ENCODE measurements at regions not wholly inside any gene's neighbourhood (a gene's known extent, or its start where the extent isn't known, plus 50 kb on each side); places are given as distances from the start of the nearest gene placed in this dataset.

GRCh38 chr6:98203170-98203806 is 631.1 kb upstream of the POU3F2 start:
- DNase-seq: no peak

DNA sequence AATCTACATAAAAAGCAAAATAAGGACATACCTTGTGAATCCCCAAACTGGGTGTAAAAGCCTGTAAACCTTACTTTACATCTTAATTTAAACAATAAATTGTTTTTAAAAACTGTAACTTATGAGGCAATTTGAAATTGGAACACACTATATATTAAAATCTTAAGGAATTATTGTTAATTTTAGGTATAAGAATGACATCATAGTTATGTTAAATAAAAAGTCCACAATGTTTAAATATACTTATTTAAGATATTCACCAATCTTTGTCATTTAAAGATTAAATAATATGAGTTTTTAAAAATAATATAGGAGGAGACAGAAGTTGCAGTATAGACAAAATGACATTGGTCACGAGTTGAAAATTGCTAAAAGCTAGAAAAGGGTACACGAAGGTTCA is 621.9 kb upstream of the POU3F2 start:
- no peak for DNase-seq

GRCh38 chr6:98215531-98215930 is 618.8 kb upstream of the POU3F2 start:
- DNase-seq: no peak

DNA sequence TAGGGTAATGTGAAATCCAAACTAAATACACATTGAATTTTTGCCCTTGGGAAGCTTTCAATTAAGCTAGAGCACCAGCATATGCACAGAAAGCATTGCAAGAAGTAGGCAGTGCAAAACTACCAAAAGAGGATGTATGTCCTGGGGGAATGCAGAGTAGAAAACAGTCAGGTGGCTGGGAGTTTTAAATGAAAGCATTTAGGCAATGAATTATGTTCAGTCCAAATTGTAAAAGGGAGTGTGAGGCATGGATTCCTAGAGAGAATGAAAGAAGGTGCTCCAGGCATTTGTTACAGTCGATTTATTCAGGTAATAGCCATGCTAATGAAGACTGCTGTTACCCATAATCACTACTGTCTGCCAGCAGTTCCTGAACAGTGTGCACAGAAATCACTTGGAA is 604.1 kb upstream of the POU3F2 start:
- no peak for DNase-seq

DNA sequence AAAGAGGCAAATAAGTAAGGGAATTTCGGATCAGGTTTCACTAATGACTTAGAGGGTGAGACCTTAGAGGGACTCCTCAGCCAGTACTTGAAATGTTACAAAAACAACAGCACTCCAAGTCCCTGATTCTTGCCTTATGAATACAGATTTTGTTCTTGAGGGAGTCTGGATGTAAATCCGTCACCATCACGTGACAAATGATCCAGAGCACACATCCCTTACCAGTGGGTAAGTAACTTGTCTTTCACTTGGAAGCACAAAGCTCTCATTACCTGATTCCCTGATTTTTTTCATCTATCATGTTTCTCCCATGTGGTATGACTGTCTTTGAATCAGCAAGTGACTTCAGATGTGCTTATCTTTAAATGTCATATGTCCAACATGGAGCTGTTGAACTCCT is 595.3 kb upstream of the POU3F2 start:
- no peak for DNase-seq

GRCh38 chr6:98241630-98242029 is 592.7 kb upstream of the POU3F2 start:
- no peak for DNase-seq

DNA sequence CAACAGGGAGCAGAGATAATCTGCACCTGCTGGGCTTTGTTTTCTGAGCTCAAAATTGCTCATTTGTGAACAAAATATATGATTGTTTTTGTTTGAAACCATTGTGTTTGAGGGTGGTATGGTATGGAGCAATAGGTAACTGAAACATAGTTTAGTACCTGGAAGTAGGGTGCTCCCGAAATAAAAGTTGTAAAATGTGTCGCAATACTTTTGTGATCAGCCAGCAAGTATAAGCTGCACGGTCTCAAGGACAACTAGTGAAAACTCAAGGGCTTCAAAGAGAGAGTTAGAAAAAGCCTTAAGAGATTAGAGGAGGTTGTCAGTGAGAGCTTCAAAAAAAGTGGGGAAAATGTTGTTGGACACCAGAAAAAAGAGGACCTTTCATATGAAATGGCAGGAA is 579.8 kb upstream of the POU3F2 start:
- DNase-seq: no peak

DNA sequence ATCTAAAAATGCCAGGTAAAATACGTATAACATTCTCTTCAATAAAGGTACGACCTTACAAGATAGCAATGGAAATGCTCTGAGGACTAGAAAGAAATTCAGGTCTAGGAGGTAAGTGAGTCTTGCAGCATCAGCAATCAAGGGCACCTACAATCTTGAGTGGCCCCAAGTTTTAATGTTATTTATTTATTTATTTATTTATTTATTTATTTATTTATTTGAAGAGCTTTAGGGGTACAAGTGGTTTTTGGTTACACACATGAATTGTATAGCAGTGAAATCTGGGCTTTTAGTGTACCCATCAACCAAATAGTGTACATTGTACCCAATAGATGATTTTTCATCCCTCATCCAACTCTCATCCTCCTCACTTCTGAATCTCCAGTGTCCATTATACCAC is 574.0 kb upstream of the POU3F2 start:
- DNase-seq: no peak

- no peak for DNase-seq
Observed at GRCh38 chr6:98272060-98272459, 562.3 kb upstream of the POU3F2 start.

GRCh38 chr6:98274691-98275090 is 559.7 kb upstream of the POU3F2 start:
- DNase-seq: no peak

GRCh38 chr6:98280492-98280891 is 553.9 kb upstream of the POU3F2 start:
- DNase-seq: no peak

GRCh38 chr6:98286620-98287019 is 547.8 kb upstream of the POU3F2 start:
- no peak for DNase-seq

DNA sequence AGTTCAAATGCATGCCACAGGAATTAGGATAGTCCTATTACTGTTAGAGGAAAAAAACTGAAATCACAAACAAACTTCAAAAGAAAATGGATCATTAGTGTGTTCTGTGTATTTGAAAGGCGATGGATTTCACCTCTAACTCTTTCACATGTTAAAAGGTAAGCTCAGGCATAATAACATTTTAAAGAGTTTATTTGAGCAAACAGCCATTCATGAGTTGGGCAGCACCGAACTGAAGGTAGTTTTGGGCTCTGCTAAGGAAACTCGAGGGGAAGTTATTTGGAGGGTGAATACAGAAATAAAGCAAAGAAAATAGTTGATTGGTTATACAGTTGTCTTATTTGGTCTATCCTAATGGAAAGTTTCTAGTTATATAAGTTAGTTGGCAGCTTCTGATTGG is 546.5 kb upstream of the POU3F2 start:
- no peak for DNase-seq

- no peak for DNase-seq
Observed at GRCh38 chr6:98292810-98293209, 541.6 kb upstream of the POU3F2 start.

- no peak for DNase-seq
Observed at GRCh38 chr6:98295515-98296175, 538.7 kb upstream of the POU3F2 start.

DNA sequence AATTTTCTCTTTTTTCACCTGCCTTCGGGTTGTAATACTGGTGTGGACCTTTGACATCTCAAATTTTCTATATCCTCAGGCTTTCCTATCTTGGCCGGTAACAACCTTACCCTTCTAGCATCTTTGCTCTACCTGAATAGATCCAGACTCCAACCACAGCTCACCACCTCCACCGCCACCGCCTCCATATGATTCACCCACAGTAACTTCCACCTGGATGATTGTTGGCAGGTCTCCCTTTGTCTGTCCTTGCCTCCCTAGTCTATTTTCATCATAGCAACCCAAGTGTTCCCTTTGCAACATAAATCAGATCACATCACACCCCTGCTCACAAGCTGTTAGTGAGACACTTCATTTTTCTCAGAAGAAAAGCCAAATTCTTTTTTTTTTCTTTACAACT is 525.8 kb upstream of the POU3F2 start:
- DNase-seq: no peak

- no peak for DNase-seq
Observed at GRCh38 chr6:98310443-98310842, 523.9 kb upstream of the POU3F2 start.

DNA sequence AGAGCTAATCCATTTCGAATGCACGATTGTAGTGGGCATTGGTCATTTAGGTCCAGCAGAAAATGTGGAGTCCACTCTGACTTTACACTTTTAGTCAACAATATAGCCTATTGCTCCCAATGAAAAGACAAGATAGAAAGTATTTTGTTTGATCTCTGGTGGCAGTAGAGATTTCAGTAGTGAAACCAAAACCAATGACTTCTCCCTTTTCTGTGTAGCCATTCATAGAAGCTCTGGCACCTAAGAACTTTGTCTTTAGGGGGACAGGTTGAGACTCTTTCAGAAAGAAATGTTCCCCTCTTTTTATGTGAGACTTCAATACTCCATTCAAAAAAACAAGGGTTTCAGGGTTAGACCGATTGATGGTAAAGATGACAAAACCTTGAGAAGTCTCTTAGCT is 510.8 kb upstream of the POU3F2 start:
- DNase-seq: no peak

DNA sequence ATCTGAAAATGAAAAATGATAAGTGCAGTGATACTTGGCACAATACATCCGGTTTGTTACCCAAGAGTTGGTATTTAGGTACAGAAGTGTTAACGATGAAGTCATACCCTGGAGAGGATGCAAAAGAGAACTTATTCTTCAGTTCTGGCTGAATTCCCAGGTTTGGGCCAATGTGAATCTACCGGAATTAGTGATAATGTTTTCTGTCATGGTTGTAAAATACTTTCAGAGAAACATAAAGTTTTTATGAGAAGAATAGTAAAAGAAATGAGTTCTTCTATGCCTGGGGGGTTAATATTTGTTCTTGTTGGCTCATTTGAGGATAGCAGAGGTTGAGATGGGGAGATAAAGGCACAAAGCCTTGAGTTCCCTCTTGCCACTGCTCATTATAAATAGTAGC is 509.9 kb upstream of the POU3F2 start:
- DNase-seq: no peak

DNA sequence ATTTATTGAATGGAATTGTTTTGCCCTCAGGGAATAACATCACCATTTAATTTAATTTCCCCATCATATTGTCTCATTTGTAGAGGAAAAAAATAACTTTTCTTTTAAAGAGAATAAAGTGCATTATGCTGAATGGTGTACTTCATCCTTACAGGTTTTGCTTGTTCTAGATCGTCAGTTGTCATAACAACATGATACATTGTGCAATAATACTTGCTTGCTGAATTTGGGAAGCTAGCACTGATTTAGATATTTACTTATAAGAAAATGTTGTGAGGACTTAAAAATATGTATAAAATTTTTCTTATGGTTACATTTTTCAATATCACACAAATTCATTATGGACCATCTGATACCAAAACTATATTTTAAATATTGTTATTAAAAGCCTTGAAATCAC is 509.0 kb upstream of the POU3F2 start:
- DNase-seq: no peak

DNA sequence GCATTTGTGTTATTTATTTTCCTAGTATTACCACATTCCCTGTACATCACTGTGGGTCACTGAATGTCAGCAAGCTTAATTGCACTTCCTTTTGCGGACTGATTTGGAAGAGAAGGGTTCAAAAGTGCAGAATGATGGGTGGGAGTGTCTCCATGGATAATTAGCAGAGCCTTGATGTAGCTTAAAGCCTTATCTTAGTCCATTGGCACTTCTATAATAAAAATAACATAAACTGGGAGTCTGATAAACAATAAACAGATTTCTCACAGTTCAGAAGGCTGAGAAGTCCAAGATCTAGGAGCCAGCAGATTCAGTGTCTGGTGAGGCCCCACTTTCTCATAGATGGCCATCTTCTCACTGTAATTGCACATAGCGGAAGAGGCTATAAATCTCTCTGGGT is 501.1 kb upstream of the POU3F2 start:
- no peak for DNase-seq

GRCh38 chr6:98335594-98335993 is 498.8 kb upstream of the POU3F2 start:
- DNase-seq: no peak

DNA sequence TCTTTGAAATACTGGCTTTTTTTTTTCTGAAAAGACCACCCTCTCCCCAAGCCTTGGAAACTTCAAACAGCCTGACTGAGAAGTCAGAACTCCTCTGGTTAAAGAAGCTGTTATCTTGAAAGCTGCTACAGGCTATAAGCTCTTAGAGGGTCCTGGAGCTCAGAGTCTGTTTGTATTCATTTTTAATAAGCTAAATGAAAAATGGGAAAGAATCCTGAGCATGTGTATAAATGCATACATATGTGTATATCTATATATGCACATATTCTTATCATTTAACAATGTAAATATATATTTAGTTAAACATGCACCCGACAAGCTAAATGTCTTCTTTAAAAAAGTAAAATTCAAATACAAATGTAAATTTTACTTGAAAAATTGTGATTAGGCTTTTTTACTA is 494.9 kb upstream of the POU3F2 start:
- DNase-seq: no peak

DNA sequence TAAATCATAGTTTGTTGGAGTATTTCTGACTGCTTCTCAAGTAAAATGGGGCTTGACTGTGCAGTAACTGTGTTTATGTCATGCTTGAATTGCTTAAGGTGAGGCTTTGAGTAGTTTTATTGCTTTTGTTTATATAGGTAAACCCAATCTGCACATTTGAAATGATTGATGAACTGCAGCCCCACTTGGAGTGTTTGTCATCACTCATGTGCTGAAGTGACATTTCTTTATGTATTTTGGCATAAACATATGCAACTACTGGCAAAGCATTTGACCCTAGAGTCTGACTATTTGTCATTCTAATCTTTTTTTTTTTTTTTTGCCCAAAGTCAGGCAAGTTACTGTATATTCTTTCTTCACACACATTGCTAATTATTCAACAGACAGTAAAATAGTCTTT is 491.4 kb upstream of the POU3F2 start:
- no peak for DNase-seq

DNA sequence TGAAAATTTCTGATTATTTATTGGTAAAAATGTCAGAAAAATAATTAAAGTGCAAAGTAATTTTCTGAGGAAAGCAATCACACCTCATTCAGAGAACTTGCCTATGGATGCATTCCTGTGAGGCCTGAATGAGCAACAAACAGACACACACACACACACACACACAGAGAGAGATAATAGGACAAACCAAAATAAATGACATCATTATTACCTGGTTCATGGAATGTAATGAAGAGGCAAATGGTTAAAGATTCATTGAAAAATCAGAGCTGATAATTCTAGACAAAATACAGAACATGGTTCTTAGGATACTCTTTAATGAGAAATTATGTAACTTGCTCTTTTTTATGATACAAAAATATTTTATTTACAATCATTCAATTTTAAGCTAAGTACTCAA is 490.6 kb upstream of the POU3F2 start:
- DNase-seq: no peak
